Panc1 (cell line): ENCODE measurements at regions not wholly inside any gene's neighbourhood (a gene's known extent, or its start where the extent isn't known, plus 50 kb on each side); places are given as distances from the start of the nearest gene placed in this dataset.

ENCODE experiments used
- ATAC-seq: fragments of 200-7000 bp; cut with Tn5 transposase; 2 replicates; pipeline ENCODE4 v1.9.1; 2020; ENCODE audit warnings: mild to moderate bottlenecking, moderate library complexity
- BruUV-seq: library from RNA; stranded (reverse); fragments of 400-500 nt; replicated peaks from 2 replicates; lab custom pipeline; 2021; lab: Mats Ljungman, UMichigan
- CTCF ChIA-PET: fragments of 300-600 bp; sonication (Branson Sonifier 250); formaldehyde crosslinking; loops from one replicate; lab custom pipeline; 2022; ENCODE audit warnings: antibody characterized with exemption; lab: Charles Lee
- POLR2A ChIA-PET: fragments of 300-600 bp; sonication (Branson Sonifier 250); formaldehyde crosslinking; loops from one replicate; lab custom pipeline; 2022; ENCODE audit warnings: antibody characterized with exemption; lab: Charles Lee
- DNase-seq: peaks from one replicate; pipeline ENCODE4 v3.0.0-alpha.2; 2010; ENCODE audit warnings: low read depth, low spot score
- H3K27ac ChIP-seq: 2 replicates; pipeline ENCODE4 v1.5.1; 2011; ENCODE audit warnings: mild to moderate bottlenecking, low read length, inconsistent platforms
- H3K27me3 ChIP-seq: fragments of 200-500 bp; sonication (Bioruptor generic); 2 replicates; pipeline ENCODE4 v1.6.0; 2014; ENCODE audit warnings: low read length, inconsistent platforms; ENCODE audit not compliant: control insufficient read depth, insufficient read depth
- H3K36me3 ChIP-seq: fragments of 200-500 bp; sonication (Bioruptor generic); 2 replicates; pipeline ENCODE4 v1.5.1; 2014; ENCODE audit warnings: inconsistent platforms, mild to moderate bottlenecking, low read length, moderate library complexity; ENCODE audit not compliant: control insufficient read depth, insufficient read depth
- H3K4me1 ChIP-seq: 2 replicates; pipeline ENCODE4 v1.5.1; 2011; ENCODE audit warnings: inconsistent platforms, mild to moderate bottlenecking, low read length, moderate library complexity; ENCODE audit not compliant: control insufficient read depth, insufficient read depth
- H3K4me3 ChIP-seq, 2 experiments: 2 replicates each; pipeline ENCODE4 v1.5.1; 2011 to 2012; ENCODE audit warnings: low read depth in 2 of 2, low read length in 2 of 2, mild to moderate bottlenecking in 2 of 2, inconsistent platforms in 1 of 2, moderate library complexity in 1 of 2
- H3K9me3 ChIP-seq: fragments of 200-500 bp; sonication (Bioruptor generic); 2 replicates; pipeline ENCODE4 v1.5.1; 2014; ENCODE audit warnings: low read depth, mild to moderate bottlenecking, inconsistent platforms, low read length, moderate library complexity; ENCODE audit not compliant: control insufficient read depth, insufficient read depth
- CTCF ChIP-seq: fragments of 450-650 bp; IDR thresholded peaks from 2 replicates; pipeline ENCODE4 v1.5.1; 2017; ENCODE audit warnings: mild to moderate bottlenecking
- POLR2AphosphoS5 ChIP-seq: IDR thresholded peaks from 2 replicates; pipeline ENCODE4 v1.6.1; 2012; ENCODE audit warnings: mild to moderate bottlenecking, low read depth, low read length, moderate library complexity
- REST ChIP-seq, 2 experiments: IDR thresholded peaks; 2 replicates each; pipeline ENCODE4 v1.6.1; 2011 to 2012; ENCODE audit warnings: low read depth in 2 of 2, control low read depth in 1 of 2, low read length in 1 of 2, mild to moderate bottlenecking in 1 of 2, moderate library complexity in 1 of 2; ENCODE audit not compliant: insufficient read depth in 1 of 2
- SIN3A ChIP-seq: IDR thresholded peaks from 2 replicates; pipeline ENCODE4 v1.6.1; 2012; ENCODE audit warnings: low read depth, mild to moderate bottlenecking, low read length, moderate library complexity, borderline replicate concordance; ENCODE audit not compliant: insufficient read depth
- TCF7L2 ChIP-seq: IDR thresholded peaks from 2 replicates; pipeline ENCODE4 v1.6.1; 2011; ENCODE audit warnings: mild to moderate bottlenecking, low read depth, low read length, inconsistent platforms
- in situ Hi-C: cut with HindIII; loops from 2 replicates; pipeline ENCODE4 v1.10.0; 2016; ENCODE audit warnings: low sequenced_read_pairs, low pct_unique_long_range_greater_than_20kb
- intact Hi-C: fragments of 100-400 bp; cut with micrococcal nuclease; formaldehyde crosslinking; loops from one replicate; pipeline ENCODE4 v1.10.0; 2022; ENCODE audit not compliant: unreplicated experiment

- Histone ChIP-seq H3K9me3 (no peaks in the 10 kb centered on the region), H3K4me1 (peaks cover 28% of the 10 kb centered on the region), H3K36me3 (no peaks in the 10 kb centered on the region), H3K27me3 (no peaks in the 10 kb centered on the region), H3K4me3 (peak overlapping the region in 1 of 2 experiments; percentile 29; a peak in 2 of 4 replicates), H3K27ac (peak overlapping the region; percentile 85)
- DNase-seq: no peak
- intact Hi-C loops: loop anchor here (1.0 to 2.0 kb wide), 2 partner anchors 49 to 259 kb away; no protein-coding TSS in a partner anchor
- in situ Hi-C loops: no loop called here
- ChIA-PET CTCF (interaction anchor here (0.5 to 1.4 kb wide), 5 partner anchors 13 to 260 kb away, joined by 3 to 6 read pairs (median 4); partner anchors contain the start of gene VARS2), POLR2A (no interaction called here)
- ATAC-seq: peak; percentile 95
- no TSS peak for BruUV-seq
- TF ChIP-seq REST (IDR thresholded peaks at IDR 0.05; ENCODE audit: insufficient read depth in 1 of 2, low read depth in 2 of 2, low read length in 1 of 2) (no peak), TCF7L2 (no peak), CTCF (peak; percentile 95), POLR2AphosphoS5 (no peak)
Measured at GRCh38 chr6:30828027-30828962, 56.0 kb upstream of the DDR1 start.

GRCh38 chr6:30826961-30827342, 57.4 kb upstream of the DDR1 start:
- in situ Hi-C loops (no loop called here), intact Hi-C loops (no loop called here)
- Histone ChIP-seq H3K36me3 (no peaks in the 10 kb centered on the region), H3K27me3 (no peaks in the 10 kb centered on the region), H3K27ac (peak overlapping the region; percentile 73), H3K4me3 (no peak overlapping the region), H3K4me1 (peaks cover 41% of the 10 kb centered on the region), H3K9me3 (no peaks in the 10 kb centered on the region)
- BruUV-seq: no TSS peak
- TF ChIP-seq REST (IDR thresholded peaks at IDR 0.05; ENCODE audit: insufficient read depth in 1 of 2, low read depth in 2 of 2, low read length in 1 of 2) (no peak), TCF7L2 (no peak), SIN3A (no peak), CTCF (no peak), POLR2AphosphoS5 (no peak)
- peak; percentile 29; the same call in 1 of the 2 replicates for ATAC-seq
- CTCF ChIA-PET: interaction anchor here (0.6 to 1.1 kb wide), 3 partner anchors 14 to 82 kb away, joined by 3 to 4 read pairs (median 3); partner anchors contain the start of gene IER3
- POLR2A ChIA-PET: no interaction called here
- no peak for DNase-seq
